ENCODE measurements at regions not wholly inside any gene's neighbourhood (a gene's known extent, or its start where the extent isn't known, plus 50 kb on each side); places are given as distances from the start of the nearest gene placed in this dataset.
A peak's percentile ranks its signal among the peaks of the same experiment; 100 is the strongest.

GRCh38 chr11:104361975-104362374 is 198.0 kb upstream of the PDGFD start:
- TF ChIP-seq CTCF (IDR thresholded peaks at IDR 0.05; ENCODE audit: borderline replicate concordance, insufficient read depth, low read depth, low read length), result no peak
- H3K4me3 ChIP-seq (ENCODE audit: low read depth, low read length), result no peak overlapping the region

GRCh38 chr11:104352036-104352435 is 188.1 kb upstream of the PDGFD start:
- H3K4me3 ChIP-seq (ENCODE audit: low read depth, low read length), result no peak overlapping the region
- TF ChIP-seq CTCF (IDR thresholded peaks at IDR 0.05; ENCODE audit: borderline replicate concordance, insufficient read depth, low read depth, low read length), result no peak

- TF ChIP-seq CTCF (IDR thresholded peaks at IDR 0.05; ENCODE audit: borderline replicate concordance, insufficient read depth, low read depth, low read length), result peak; percentile 35; the same call in 1 of the 2 replicates
- H3K4me3 ChIP-seq (ENCODE audit: low read depth, low read length), result no peak overlapping the region
Observed at GRCh38 chr11:104343578-104343977, 179.6 kb upstream of the PDGFD start.

GRCh38 chr11:104340590-104340989 is 176.6 kb upstream of the PDGFD start:
- no peak for TF ChIP-seq CTCF (IDR thresholded peaks at IDR 0.05; ENCODE audit: borderline replicate concordance, insufficient read depth, low read depth, low read length)
- no peak overlapping the region for H3K4me3 ChIP-seq (ENCODE audit: low read depth, low read length)

- TF ChIP-seq CTCF (IDR thresholded peaks at IDR 0.05; ENCODE audit: borderline replicate concordance, insufficient read depth, low read depth, low read length), result no peak
- H3K4me3 ChIP-seq (ENCODE audit: low read depth, low read length), result no peak overlapping the region
Observed at GRCh38 chr11:104339380-104339831, 175.5 kb upstream of the PDGFD start.

- no peak for TF ChIP-seq CTCF (IDR thresholded peaks at IDR 0.05; ENCODE audit: borderline replicate concordance, insufficient read depth, low read depth, low read length)
Observed at GRCh38 chr11:104338186-104338585, 174.2 kb upstream of the PDGFD start.

GRCh38 chr11:104337273-104337672 is 173.3 kb upstream of the PDGFD start:
- TF ChIP-seq CTCF (IDR thresholded peaks at IDR 0.05; ENCODE audit: borderline replicate concordance, insufficient read depth, low read depth, low read length), result no peak

More at GRCh38 chr11:104338186-104338585, 174.2 kb upstream of the PDGFD start:
- no peak overlapping the region for H3K4me3 ChIP-seq (ENCODE audit: low read depth, low read length)

More at GRCh38 chr11:104337273-104337672, 173.3 kb upstream of the PDGFD start:
- H3K4me3 ChIP-seq (ENCODE audit: low read depth, low read length), result no peak overlapping the region

Measured in GM12875 (cell line).